Motor neuron (in vitro differentiated cells): ENCODE measurements at regions not wholly inside any gene's neighbourhood (a gene's known extent, or its start where the extent isn't known, plus 50 kb on each side); places are given as distances from the start of the nearest gene placed in this dataset.

Experiments
- ATAC-seq, 8 experiments: fragments of 200-7000 bp; cut with Tn5 transposase; replicated peaks in 6 of 8; 2 replicates each; pipeline ENCODE4 v1.8.0; 2021; ENCODE audit warnings: mild to moderate bottlenecking in 8 of 8, moderate library complexity in 8 of 8
- H3K27ac ChIP-seq, 2 donors: fragments of 250-450 bp; sonication (Bioruptor Pico); 2 replicates each; pipeline ENCODE4 v1.9.0; 2021; ENCODE audit warnings: antibody characterized with exemption in 2 of 2, mild to moderate bottlenecking in 2 of 2, moderate library complexity in 1 of 2
- H3K4me1 ChIP-seq, 2 donors: fragments of 250-450 bp; sonication (Bioruptor Pico); replicated peaks in 1 of 2; 2 replicates each; pipeline ENCODE4 v1.6.1; 2021; ENCODE audit warnings: antibody characterized with exemption in 2 of 2, mild to moderate bottlenecking in 2 of 2, moderate library complexity in 1 of 2
- H3K4me3 ChIP-seq, 5 donors: fragments of 250-450 bp; sonication (Bioruptor Pico); 2 replicates each; pipeline ENCODE4 v1.9.0; 2021; ENCODE audit warnings: antibody characterized with exemption in 5 of 5, mild to moderate bottlenecking in 5 of 5, moderate library complexity in 4 of 5
- WGBS, 10 experiments: fragments of 450-650 bp; shearing (Covaris generic); methylation state at CpG; one replicate each; pipeline ENCODE4 v1.0.0; 2022; 5-methylcytosine and 5-hydroxymethylcytosine counted together
- in situ Hi-C, 9 experiments: fragments of 400-800 bp; cut with MboI; loops; one replicate each; pipeline ENCODE4 v1.15.0; 2021; ENCODE audit warnings: low sequenced_read_pairs in 9 of 9, low pct_unique_long_range_greater_than_20kb in 2 of 9; ENCODE audit not compliant: unreplicated experiment in 9 of 9

DNA sequence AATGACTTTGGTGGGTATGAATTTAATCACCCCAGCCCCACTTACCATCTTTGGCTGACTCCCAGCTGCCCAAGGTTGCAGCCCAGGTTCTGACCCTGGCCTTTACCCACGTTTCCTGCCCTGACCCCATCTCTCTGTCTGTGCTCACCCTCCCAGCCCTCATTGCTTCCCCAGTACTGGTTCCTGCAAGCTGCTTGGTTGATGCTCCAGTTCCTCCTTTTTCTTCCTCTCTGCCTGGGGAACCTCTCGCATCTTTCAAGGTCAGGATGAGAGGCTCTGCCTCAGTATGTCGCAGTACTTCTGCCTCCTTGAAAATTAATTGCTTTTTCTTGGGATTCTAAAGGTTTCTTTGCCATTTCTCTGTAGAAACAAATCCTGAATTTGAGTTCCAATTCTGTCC, 263.8 kb upstream of the ZNF32 start:
- in situ Hi-C loops, result no loop called here
- H3K4me1 ChIP-seq, result peaks cover 0 to 6% of the 10 kb centered on the region in 2 donors
- no peak overlapping the region for H3K4me3 ChIP-seq
- H3K27ac ChIP-seq, result no peak overlapping the region
- no peak for ATAC-seq
- 50 to 100% (median 79%) methylated on average over 1 to 3 of the region's 3 CpGs; no CpG with 5 or more reads in 3 of the 10 experiments for WGBS, 10 experiments

DNA sequence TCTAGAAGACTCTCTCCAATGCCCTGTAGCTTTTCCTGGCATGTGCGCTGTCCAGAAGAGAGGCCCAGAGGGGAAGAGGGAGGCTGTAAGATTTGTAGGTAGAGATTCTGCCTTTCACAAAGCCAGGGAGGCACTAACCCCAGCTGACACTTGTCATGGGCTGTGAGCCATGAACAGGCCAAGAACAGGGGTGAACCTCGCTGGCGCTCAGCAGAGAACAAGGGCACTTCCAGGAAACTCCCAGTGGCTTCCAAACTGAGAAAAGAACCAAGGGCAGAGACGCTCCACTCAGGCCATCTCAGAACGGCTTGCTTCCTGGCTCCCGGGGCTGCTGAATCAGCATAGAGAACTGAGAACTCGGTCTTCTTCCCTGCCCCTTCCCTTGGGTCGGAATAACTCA, 257.8 kb upstream of the ZNF32 start:
- ATAC-seq, result no peak

DNA sequence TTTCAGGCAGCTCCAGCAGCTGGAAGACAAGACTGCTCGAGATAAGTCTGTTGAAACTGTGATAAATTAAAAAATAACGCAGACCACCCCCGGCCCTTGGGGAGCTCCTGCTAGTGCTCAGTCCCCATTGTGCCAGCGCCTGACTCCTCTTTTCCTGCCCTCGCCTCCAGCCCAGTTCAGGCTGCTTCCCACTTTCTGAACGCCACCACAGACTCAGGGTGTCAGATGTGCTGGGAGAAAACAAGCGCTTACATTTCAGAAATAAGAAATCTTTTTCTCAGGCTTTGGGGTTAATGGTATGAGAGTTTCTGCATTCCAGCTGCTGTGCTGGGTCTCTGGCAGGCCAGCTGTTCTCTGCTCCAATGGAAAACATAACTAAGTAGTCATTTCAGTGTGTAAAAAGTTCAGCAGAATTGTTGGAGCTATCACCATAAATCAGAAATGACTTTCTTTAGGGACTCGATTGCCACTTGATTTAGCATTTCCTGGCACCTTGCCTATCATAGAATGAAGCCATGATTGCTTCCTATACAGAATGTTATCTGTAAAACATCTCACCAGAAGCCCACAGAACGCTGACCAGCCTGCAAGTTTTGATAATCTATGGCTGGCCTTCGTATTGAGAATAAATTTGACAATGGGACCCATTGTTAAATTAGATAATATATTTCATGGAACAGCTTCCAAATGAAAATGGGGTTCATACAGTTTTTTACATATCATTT, 257.0 kb upstream of the ZNF32 start:
- Histone ChIP-seq H3K27ac (no peak overlapping the region), H3K4me3 (no peak overlapping the region), H3K4me1 (peaks cover 5 to 11% of the 10 kb centered on the region in 2 donors)
- ATAC-seq, result peak in 3 of 8 experiments; percentile 51 to 73 (median 69)
- in situ Hi-C loops, result no loop called here
- 10 to 89% (median 74%) methylated on average over 1 to 6 of the region's 10 CpGs; no CpG with 5 or more reads in 1 of the 10 experiments for WGBS, 10 experiments

More for the DNA sequence above, 257.8 kb upstream of the ZNF32 start:
- Histone ChIP-seq H3K4me1 (peaks cover 5 to 11% of the 10 kb centered on the region in 2 donors), H3K4me3 (no peak overlapping the region), H3K27ac (no peak overlapping the region)
- WGBS, 10 experiments, result 17 to 100% (median 74%) methylated on average over 1 to 7 of the region's 8 CpGs; no CpG with 5 or more reads in 2 of the 10 experiments
- in situ Hi-C loops, result no loop called here

DNA sequence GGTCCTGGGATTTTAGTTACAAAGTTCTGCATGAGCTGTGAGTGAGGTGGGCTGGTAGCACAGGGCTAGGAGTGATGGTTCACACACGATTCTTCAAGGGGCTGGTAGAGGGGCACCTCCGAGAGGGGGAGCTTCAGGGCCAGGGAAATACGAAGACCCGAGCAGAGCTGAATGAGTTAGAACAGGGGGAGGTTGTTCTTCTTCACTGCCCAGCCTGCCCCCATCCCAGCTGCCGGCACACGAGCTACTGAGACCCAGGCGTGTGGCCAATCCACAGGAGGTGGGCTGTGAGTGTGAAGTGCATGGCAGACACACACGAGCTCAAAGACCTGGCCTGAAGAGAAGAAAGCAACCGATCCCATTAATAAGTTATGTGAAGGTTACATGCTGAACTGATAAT, 256.2 kb upstream of the ZNF32 start:
- ATAC-seq, result no peak
- Histone ChIP-seq H3K4me1 (peaks cover 5% of the 10 kb centered on the region in 2 donors), H3K27ac (no peak overlapping the region), H3K4me3 (no peak overlapping the region)
- WGBS, 10 experiments, result 17 to 66% (median 60%) methylated on average over 1 to 5 of the region's 9 CpGs; no CpG with 5 or more reads in 4 of the 10 experiments
- in situ Hi-C loops, result no loop called here

DNA sequence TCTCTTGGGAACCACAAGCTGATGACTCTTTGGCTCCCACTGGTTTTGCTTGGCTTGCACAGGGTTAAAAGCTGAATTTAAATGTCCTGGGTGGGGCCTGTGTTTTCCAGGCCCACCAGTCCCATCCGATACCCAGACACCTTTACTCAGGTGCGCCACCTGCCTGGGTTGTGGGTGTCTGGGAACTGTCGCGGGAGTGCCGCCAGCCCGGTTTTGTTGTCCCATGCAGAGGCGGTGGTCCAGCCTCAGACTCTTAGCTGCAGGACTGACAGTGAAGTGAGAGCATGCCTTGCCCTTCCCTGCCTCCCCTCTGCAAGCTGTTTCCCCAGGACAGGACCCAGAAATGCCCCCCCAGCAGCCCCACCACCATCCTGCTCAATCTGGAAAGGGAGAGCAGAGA, 255.6 kb upstream of the ZNF32 start:
- Histone ChIP-seq H3K4me3 (no peak overlapping the region), H3K4me1 (peaks cover 5% of the 10 kb centered on the region in 2 donors), H3K27ac (no peak overlapping the region)
- no peak for ATAC-seq
- in situ Hi-C loops, result no loop called here
- 91 to 100% (median 97%) methylated on average over 4 to 6 of the region's 7 CpGs; no CpG with 5 or more reads in 6 of the 10 experiments for WGBS, 10 experiments

DNA sequence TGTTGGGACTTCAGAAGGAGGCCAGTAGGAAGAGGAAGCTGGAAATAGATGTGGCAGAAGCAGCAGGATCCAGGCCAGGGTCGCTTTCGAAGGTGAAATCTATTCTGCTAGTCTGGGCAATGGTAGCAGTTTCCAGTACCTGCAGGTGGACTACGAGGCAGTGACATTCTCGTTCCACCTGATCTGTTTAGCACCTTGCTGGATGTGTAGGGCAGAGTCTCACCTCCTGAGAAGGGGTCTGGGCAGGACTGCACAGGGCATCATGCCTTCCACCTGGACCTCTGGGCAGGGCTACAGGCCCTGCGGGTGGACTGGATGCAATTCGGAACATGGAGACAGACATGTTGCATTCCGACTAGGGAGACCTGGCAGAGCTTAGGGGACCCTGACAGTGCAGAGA, 254.8 kb upstream of the ZNF32 start:
- ATAC-seq, result no peak
- peaks cover 5% of the 10 kb centered on the region in 2 donors for H3K4me1 ChIP-seq
- H3K4me3 ChIP-seq, result no peak overlapping the region
- no peak overlapping the region for H3K27ac ChIP-seq
- in situ Hi-C loops, result no loop called here
- WGBS, 10 experiments, result 40 to 100% (median 47%) methylated on average over 1 to 3 of the region's 7 CpGs; no CpG with 5 or more reads in 6 of the 10 experiments

DNA sequence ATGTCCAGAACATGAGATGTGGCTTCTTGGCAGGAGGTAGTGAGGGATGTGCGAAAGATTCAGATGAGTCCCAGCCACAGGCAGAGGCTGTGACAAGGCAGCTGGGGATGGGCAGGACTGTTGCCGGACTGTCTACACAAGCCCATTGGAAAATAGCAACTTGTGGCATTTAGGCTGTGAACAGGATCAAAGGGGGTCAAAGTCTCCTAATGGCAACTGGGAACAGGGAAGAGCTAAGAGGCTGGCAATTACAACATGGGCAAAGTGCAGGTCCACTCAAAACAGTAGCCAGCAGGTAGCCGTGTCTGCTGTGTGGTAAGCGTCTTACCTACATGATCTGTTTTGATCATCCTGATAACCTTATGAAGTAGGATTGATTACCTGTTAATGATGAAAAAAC, 254.2 kb upstream of the ZNF32 start:
- in situ Hi-C loops, result no loop called here
- Histone ChIP-seq H3K4me1 (peaks cover 5% of the 10 kb centered on the region in 2 donors), H3K27ac (no peak overlapping the region), H3K4me3 (no peak overlapping the region)
- ATAC-seq, result no peak
- WGBS, 10 experiments, result 60 to 100% (median 85%) methylated on average over 1 to 2 of the region's 4 CpGs; no CpG with 5 or more reads in 3 of the 10 experiments

DNA sequence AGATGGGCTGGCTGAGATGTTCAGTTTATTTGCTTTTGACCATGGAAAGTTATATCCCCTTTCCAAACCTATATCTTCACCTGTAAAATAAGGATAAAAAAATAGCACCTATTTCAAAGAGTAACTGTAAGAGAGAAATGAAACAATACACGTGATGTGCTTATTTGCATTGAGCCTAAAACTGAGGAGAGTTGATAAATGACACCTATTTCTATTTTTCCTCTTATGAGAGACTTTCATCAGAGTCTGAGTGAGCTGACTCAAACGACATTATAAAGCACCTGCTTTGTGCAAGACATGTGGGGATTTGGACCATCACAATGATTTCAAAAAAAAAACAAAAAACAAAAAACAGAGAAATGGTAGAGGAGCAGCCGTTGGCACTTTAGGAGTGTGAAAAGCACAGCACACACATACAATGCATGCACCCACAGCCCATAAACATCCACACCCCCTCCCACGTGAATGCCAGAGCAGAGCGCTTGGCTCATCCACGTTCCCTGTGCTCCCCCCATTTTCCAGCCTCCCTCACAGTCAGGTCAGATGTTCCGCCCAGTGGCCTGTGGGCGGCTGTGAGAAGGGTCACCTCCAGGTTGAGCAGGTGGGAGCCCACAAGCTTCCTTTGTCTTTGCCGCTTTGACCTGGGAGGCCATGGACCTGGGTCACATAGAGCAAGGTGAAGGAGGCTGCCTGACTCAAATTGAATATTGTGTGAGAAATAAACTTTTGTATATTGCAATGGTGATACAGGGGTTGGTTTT, 253.2 kb upstream of the ZNF32 start:
- WGBS, 10 experiments, result 40 to 100% (median 73%) methylated on average over 1 to 6 of the region's 9 CpGs
- in situ Hi-C loops, result no loop called here
- Histone ChIP-seq H3K4me3 (no peak overlapping the region), H3K4me1 (peaks cover 5% of the 10 kb centered on the region in 2 donors), H3K27ac (no peak overlapping the region)
- no peak for ATAC-seq

DNA sequence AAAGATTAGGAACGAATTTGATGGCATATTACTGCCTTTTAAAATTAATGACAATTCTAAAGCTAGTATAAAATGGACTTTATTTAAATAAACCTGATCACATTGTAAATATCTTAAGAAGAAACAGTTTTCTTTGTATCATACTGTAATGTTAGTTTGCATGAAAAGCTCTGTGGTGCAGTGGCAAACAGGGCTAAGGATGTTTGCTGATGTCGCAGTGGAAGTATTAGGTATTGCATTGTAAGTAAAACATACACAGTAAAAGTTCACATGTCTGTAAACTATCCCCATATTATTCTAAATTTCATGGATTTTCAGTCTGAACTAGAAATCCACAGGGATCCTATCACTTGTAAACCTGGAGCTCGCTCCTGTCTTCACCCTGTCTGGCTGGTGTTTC, 252.6 kb upstream of the ZNF32 start:
- Histone ChIP-seq H3K27ac (no peak overlapping the region), H3K4me3 (no peak overlapping the region), H3K4me1 (peaks cover 5% of the 10 kb centered on the region in 2 donors)
- 30 to 92% (median 61%) methylated on average over 1 to 3 of the region's 3 CpGs; no CpG with 5 or more reads in 1 of the 10 experiments for WGBS, 10 experiments
- in situ Hi-C loops, result no loop called here
- no peak for ATAC-seq

DNA sequence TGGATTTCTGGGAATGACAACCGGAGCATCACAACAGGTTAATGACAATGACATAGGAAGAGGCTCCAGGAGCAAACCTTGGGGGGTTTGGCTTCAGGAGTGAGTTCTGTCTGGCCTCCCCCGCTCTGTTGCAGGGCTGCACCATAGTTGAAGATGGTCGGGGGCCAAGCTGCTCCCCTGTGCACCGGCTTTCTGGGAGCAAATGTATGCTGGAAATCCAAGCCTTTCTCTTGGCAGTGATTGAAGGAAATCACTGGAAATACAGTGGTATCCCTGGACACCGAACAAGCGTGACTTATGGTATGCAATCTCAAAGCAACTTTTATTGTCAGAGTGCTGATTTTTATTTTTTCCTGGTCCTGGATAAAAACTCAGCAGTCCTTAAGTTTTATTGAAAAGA, 251.9 kb upstream of the ZNF32 start:
- WGBS, 10 experiments, result 57 to 100% (median 90%) methylated on average over 1 to 6 of the region's 6 CpGs; no CpG with 5 or more reads in 2 of the 10 experiments
- Histone ChIP-seq H3K4me3 (no peak overlapping the region), H3K4me1 (peaks cover 4 to 5% of the 10 kb centered on the region in 2 donors), H3K27ac (no peak overlapping the region)
- ATAC-seq, result no peak
- in situ Hi-C loops, result no loop called here

DNA sequence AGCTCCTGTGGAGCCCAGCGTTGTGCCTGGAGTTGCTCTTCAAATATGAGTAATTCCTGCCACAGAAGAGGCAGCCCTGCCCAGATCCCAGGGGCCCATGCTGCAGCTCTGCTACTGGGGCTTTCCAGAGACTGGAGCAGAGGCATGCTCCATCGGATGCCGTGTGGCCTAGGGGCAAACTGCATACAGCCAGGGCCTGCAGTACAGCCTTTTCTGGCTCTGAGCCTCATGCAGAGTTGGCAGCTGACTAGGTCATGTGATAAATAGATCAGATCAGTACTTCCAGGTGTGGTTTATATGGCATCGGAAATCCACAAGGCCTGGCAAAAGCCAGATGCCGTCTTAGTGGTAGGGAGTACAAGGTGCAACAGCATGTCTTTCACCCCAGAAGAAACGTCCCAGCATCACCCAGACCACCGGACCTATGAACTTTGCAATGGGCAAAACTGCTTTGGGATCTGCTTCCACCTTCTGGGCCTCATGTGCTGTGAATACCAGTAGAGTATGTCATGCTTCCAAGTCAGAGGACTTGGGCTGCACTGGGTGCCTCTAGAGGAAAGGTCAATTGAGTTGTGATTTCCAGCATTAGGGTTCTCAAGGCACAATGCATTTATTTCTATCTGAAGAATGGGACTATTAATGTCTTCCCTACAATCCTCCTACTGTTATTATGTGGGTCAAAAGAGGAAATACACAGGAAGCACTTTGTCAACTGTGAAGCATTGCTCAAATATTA, 250.7 kb upstream of the ZNF32 start:
- no peaks in the 10 kb centered on the region for H3K4me1 ChIP-seq
- peak in 1 of 8 experiments; percentile 16 for ATAC-seq
- WGBS, 10 experiments, result 40 to 82% (median 62%) methylated on average over 1 to 5 of the region's 7 CpGs; no CpG with 5 or more reads in 4 of the 10 experiments
- no peak overlapping the region for H3K27ac ChIP-seq
- in situ Hi-C loops, result no loop called here
- no peak overlapping the region for H3K4me3 ChIP-seq

DNA sequence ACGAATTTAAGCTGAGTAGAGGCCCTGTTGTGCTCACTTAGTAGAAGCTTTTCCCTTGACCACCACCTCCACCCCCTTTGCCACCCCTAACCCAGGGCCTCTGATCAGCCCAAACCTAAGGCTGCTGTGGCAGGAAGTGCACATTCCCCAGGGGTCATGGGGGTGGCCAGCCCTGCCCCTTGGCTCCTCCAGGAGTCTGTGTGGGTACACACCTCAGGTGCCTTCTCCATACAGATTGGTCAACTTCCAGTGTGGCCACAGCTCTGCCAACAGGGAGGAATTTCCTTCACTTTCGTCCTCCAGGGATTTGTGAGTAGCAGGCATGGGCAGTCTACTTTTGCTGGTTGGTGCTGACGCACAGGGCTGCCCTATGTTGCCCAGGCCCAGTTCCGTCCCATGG, 249.9 kb upstream of the ZNF32 start:
- no peak overlapping the region for H3K27ac ChIP-seq
- in situ Hi-C loops, result no loop called here
- no peaks in the 10 kb centered on the region for H3K4me1 ChIP-seq
- ATAC-seq, result no peak
- no peak overlapping the region for H3K4me3 ChIP-seq
- 80 to 100% (median 89%) methylated on average over 1 to 3 of the region's 4 CpGs; no CpG with 5 or more reads in 6 of the 10 experiments for WGBS, 10 experiments
